ENCODE measurements at regions not wholly inside any gene's neighbourhood (a gene's known extent, or its start where the extent isn't known, plus 50 kb on each side); places are given as distances from the start of the nearest gene placed in this dataset.

DNA sequence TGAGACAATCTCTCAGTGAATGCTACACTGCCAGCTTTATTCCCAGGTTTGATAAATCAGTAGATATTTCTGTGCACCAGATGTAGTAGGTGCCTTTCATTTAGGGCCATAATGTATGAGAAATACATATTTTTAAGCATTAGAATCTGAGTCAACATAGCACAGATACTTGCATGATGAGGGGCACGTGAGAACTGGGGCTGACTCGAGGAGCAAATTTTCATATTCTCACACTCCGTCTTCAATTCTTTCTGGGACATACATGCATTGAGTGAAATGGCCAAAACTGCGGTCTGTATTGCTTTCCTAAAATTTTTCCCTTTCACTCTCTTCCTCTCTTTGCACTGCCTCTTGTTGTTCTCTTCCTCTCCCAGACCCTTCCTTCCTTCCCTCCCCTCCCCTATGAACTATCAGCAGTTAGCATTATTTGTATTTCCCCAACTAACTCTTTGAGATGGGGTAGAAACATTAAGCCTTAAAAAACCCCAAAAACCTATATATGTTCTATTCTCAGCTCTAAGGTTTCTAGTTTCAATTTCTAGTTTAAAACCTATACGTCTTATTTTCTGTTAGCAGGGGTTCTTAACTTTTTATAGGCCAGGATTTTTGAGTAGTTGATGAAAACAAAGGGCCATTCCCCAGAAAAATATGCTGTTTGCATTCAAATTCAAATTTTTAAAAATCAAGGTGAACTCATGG is 289.1 kb downstream of the PTBP2 start:
- Histone ChIP-seq H3K27ac (ENCODE audit: low read length) (no peak overlapping the region), H3K4me1 (ENCODE audit: control insufficient read depth, insufficient read depth, low read length) (no peaks in the 10 kb centered on the region), H3K9me3 (ENCODE audit: control insufficient read depth, low read depth, low read length) (no peaks in the 10 kb centered on the region), H3K36me3 (ENCODE audit: control insufficient read depth, insufficient read depth, low read length) (no peaks in the 10 kb centered on the region), H3K27me3 (ENCODE audit: control insufficient read depth, insufficient read depth, low read length) (no peaks in the 10 kb centered on the region), H3K4me3 (ENCODE audit: low read length) (no peak overlapping the region)
- WGBS (ENCODE audit: insufficient coverage, low lambda C conversion rate): 67% methylated on average over 1 of the region's 5 CpGs
- DNase-seq: no peak

DNA sequence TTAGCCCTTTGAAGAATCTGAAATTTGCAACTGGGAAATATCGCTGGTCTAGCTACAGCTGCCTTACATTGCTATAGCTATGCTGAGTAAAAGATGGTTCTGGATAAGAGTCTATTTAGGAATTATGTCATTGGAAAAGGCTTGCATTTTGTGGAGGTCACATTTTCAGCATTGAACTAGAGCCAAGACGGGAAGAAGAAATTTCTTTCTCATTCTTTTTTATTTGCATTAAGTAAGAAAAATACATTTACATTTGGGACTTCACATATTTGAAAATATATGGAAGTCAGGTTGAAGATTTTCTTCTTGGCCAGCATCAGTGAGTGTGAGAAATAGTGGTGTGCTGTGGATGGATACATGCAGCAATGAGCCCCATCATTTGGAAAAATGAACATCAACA is 291.6 kb downstream of the PTBP2 start:
- no peaks in the 10 kb centered on the region for H3K27me3 ChIP-seq (ENCODE audit: control insufficient read depth, insufficient read depth, low read length)
- no peaks in the 10 kb centered on the region for H3K4me1 ChIP-seq (ENCODE audit: control insufficient read depth, insufficient read depth, low read length)
- 100% methylated on average over 1 of the region's 2 CpGs for WGBS (ENCODE audit: insufficient coverage, low lambda C conversion rate)
- no peaks in the 10 kb centered on the region for H3K36me3 ChIP-seq (ENCODE audit: control insufficient read depth, insufficient read depth, low read length)
- H3K27ac ChIP-seq (ENCODE audit: low read length): no peak overlapping the region
- no peak overlapping the region for H3K4me3 ChIP-seq (ENCODE audit: low read length)
- no peaks in the 10 kb centered on the region for H3K9me3 ChIP-seq (ENCODE audit: control insufficient read depth, low read depth, low read length)
- no peak for DNase-seq

DNA sequence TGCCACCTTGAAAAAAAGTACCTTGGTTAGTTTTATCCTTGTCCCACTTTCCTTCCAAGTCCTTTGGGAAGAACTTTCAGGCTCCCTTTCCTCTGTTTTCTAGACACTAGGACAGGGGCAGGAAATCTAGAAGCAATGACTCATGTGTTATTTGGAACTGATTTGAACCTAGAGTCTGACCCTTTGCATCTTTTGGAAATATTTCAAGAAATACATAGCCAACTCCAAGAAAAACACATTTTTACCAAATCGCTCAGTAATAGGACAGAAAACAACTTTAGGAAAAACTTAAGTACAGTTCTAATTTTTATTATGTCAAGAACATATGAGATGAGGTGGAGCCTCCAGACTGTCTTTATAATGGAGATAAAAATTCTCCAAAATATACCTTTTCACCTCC is 292.4 kb downstream of the PTBP2 start:
- no peaks in the 10 kb centered on the region for H3K36me3 ChIP-seq (ENCODE audit: control insufficient read depth, insufficient read depth, low read length)
- no peak for DNase-seq
- WGBS (ENCODE audit: insufficient coverage, low lambda C conversion rate): 88% methylated on average over 1 of the region's 1 CpG

DNA sequence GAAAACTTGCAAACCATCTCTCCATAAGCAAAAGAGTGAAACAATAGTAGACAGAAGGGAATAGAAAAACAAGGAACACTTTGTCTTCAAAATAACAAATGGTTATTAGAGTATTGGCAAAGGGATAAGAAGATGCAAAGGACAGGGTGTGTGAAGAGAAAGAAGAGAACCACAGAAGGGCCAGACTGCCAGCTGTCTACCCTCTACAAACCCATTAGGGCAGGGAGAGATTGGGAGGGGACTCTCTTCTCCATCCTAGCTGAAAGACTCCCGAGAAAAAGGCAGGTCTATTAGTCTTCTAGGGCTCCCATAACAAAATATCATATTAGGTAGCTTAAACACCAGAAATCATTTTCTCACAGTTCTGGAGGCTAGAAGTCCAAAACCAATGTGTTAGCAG is 292.8 kb downstream of the PTBP2 start:
- no peaks in the 10 kb centered on the region for H3K9me3 ChIP-seq (ENCODE audit: control insufficient read depth, low read depth, low read length)
- H3K36me3 ChIP-seq (ENCODE audit: control insufficient read depth, insufficient read depth, low read length): no peaks in the 10 kb centered on the region
- H3K27ac ChIP-seq (ENCODE audit: low read length): no peak overlapping the region
- no CpG with 5 or more reads among the region's 1 CpG for WGBS (ENCODE audit: insufficient coverage, low lambda C conversion rate)
- DNase-seq: no peak
- H3K27me3 ChIP-seq (ENCODE audit: control insufficient read depth, insufficient read depth, low read length): no peaks in the 10 kb centered on the region
- H3K4me3 ChIP-seq (ENCODE audit: low read length): no peak overlapping the region
- no peaks in the 10 kb centered on the region for H3K4me1 ChIP-seq (ENCODE audit: control insufficient read depth, insufficient read depth, low read length)

More for the DNA sequence above, 292.4 kb downstream of the PTBP2 start:
- Histone ChIP-seq H3K27ac (ENCODE audit: low read length) (no peak overlapping the region), H3K27me3 (ENCODE audit: control insufficient read depth, insufficient read depth, low read length) (no peaks in the 10 kb centered on the region), H3K9me3 (ENCODE audit: control insufficient read depth, low read depth, low read length) (no peaks in the 10 kb centered on the region), H3K4me3 (ENCODE audit: low read length) (no peak overlapping the region), H3K4me1 (ENCODE audit: control insufficient read depth, insufficient read depth, low read length) (no peaks in the 10 kb centered on the region)

DNA sequence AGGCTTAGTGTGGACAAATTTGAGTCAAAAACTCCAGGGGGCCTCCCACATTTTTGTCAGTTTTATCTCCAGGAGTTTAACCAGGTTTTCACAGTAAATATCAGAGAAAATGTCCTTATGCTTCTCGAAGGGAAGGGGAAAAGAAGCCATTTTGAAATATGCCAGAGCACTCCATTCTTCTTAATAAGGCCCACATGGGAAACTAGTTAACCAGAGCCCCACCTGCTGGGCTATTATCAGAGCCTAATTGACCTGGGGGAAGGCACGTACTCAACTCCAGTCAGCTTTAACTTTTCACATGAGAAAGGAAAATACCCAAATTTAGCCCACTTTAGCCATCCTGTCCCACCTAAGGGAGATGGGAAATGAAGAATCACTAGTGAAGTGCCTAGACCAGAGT is 296.3 kb downstream of the PTBP2 start:
- H3K4me3 ChIP-seq (ENCODE audit: low read length): no peak overlapping the region
- H3K27me3 ChIP-seq (ENCODE audit: control insufficient read depth, insufficient read depth, low read length): no peaks in the 10 kb centered on the region
- no peak for DNase-seq
- no peaks in the 10 kb centered on the region for H3K36me3 ChIP-seq (ENCODE audit: control insufficient read depth, insufficient read depth, low read length)
- WGBS (ENCODE audit: insufficient coverage, low lambda C conversion rate): no CpG with 5 or more reads among the region's 2 CpGs
- no peaks in the 10 kb centered on the region for H3K9me3 ChIP-seq (ENCODE audit: control insufficient read depth, low read depth, low read length)
- no peak overlapping the region for H3K27ac ChIP-seq (ENCODE audit: low read length)
- H3K4me1 ChIP-seq (ENCODE audit: control insufficient read depth, insufficient read depth, low read length): no peaks in the 10 kb centered on the region
